HG03064 (cell line): ENCODE measurements at regions not wholly inside any gene's neighbourhood (a gene's known extent, or its start where the extent isn't known, plus 50 kb on each side); places are given as distances from the start of the nearest gene placed in this dataset.

ENCODE experiments used
- ATAC-seq: cut with Tn5 transposase; IDR thresholded peaks from one replicate; pipeline ENCODE4 v1.9.1; 2021; ENCODE audit warnings: low read depth; ENCODE audit not compliant: unreplicated experiment

- ATAC-seq, result no peak
Measured at GRCh38 chr14:53810221-53810620, 146.4 kb downstream of the BMP4 start.

- ATAC-seq, result no peak
Measured at GRCh38 chr14:53808042-53808441, 148.6 kb downstream of the BMP4 start.

- ATAC-seq, result no peak
Measured at GRCh38 chr14:53807542-53807941, 149.1 kb downstream of the BMP4 start.

- no peak for ATAC-seq
Measured at GRCh38 chr14:53807108-53807507, 149.5 kb downstream of the BMP4 start.

GRCh38 chr14:53796734-53797133, 159.9 kb downstream of the BMP4 start:
- no peak for ATAC-seq

GRCh38 chr14:53793790-53794505, 162.7 kb downstream of the BMP4 start:
- no peak for ATAC-seq

- no peak for ATAC-seq
Measured at GRCh38 chr14:53792909-53793308, 163.7 kb downstream of the BMP4 start.

GRCh38 chr14:53790731-53791500, 165.7 kb downstream of the BMP4 start:
- no peak for ATAC-seq

GRCh38 chr14:53788566-53788965, 168.1 kb downstream of the BMP4 start:
- ATAC-seq, result no peak

- no peak for ATAC-seq
Measured at GRCh38 chr14:53786045-53786444, 170.6 kb downstream of the BMP4 start.

GRCh38 chr14:53784688-53785087, 171.9 kb downstream of the BMP4 start:
- ATAC-seq, result no peak

GRCh38 chr14:53783256-53783655, 173.4 kb downstream of the BMP4 start:
- ATAC-seq, result no peak

- ATAC-seq, result no peak
Measured at GRCh38 chr14:53780051-53780555, 176.5 kb downstream of the BMP4 start.

GRCh38 chr14:53779301-53779700, 177.3 kb downstream of the BMP4 start:
- ATAC-seq, result no peak

GRCh38 chr14:53778263-53778662, 178.4 kb downstream of the BMP4 start:
- ATAC-seq, result no peak

GRCh38 chr14:53772936-53773335, 183.7 kb downstream of the BMP4 start:
- ATAC-seq, result no peak

- ATAC-seq, result no peak
Measured at GRCh38 chr14:53767566-53767965, 189.1 kb downstream of the BMP4 start.

GRCh38 chr14:53766601-53767000, 190.0 kb downstream of the BMP4 start:
- ATAC-seq, result no peak

- no peak for ATAC-seq
Measured at GRCh38 chr14:53766106-53766505, 190.5 kb downstream of the BMP4 start.

- no peak for ATAC-seq
Measured at GRCh38 chr14:53764846-53765245, 191.8 kb downstream of the BMP4 start.

GRCh38 chr14:53758141-53758540, 198.5 kb downstream of the BMP4 start:
- no peak for ATAC-seq

GRCh38 chr14:53757732-53758131, 198.9 kb downstream of the BMP4 start:
- no peak for ATAC-seq
